H1 (cell line): ENCODE measurements at regions not wholly inside any gene's neighbourhood (a gene's known extent, or its start where the extent isn't known, plus 50 kb on each side); places are given as distances from the start of the nearest gene placed in this dataset.

Source experiments
- CHD7 ChIP-seq: fragments of 300-600 bp; sonication (generic); IDR thresholded peaks from 2 replicates; pipeline ENCODE4 v1.7.1; 2012; ENCODE audit warnings: low read length, moderate library complexity, mild to moderate bottlenecking, inconsistent platforms; ENCODE audit not compliant: insufficient replicate concordance
- EP300 ChIP-seq, 2 experiments: IDR thresholded peaks; 1 replicate in 1 of 2; 2 replicates in 1 of 2; pipeline ENCODE4 v1.6.1; 2011 to 2012; ENCODE audit warnings: low read depth in 2 of 2, low read length in 2 of 2, mild to moderate bottlenecking in 2 of 2, borderline replicate concordance in 1 of 2, inconsistent platforms in 1 of 2, moderate library complexity in 1 of 2
- NANOG ChIP-seq: IDR thresholded peaks from 2 replicates; pipeline ENCODE4 v1.6.1; 2011; ENCODE audit warnings: low read length, low read depth, mild to moderate bottlenecking, inconsistent platforms; ENCODE audit not compliant: insufficient read depth, poor library complexity, severe bottlenecking
- POLR2AphosphoS5 ChIP-seq: IDR thresholded peaks from 2 replicates; pipeline ENCODE4 v1.6.1; 2011; ENCODE audit warnings: low read depth, low read length
- RBBP5 ChIP-seq: IDR thresholded peaks from 2 replicates; pipeline ENCODE4 v1.7.1; 2012; ENCODE audit warnings: low read depth, mild to moderate bottlenecking, inconsistent platforms, low read length, moderate library complexity, borderline replicate concordance
- SIN3A ChIP-seq, 2 experiments: IDR thresholded peaks in 1 of 2; conservative IDR thresholded peaks in 1 of 2; 2 replicates each; pipeline ENCODE4 v1.6.1; 2011 to 2012; ENCODE audit warnings: low read length in 2 of 2, improper control_type of control experiment in 1 of 2, low read depth in 1 of 2, mild to moderate bottlenecking in 1 of 2
- TF ChIP-seq, protein P1 (sequence below): IDR thresholded peaks from 2 replicates; pipeline ENCODE4 v1.6.1; 2011; ENCODE audit warnings: low read depth, mild to moderate bottlenecking, low read length; ENCODE audit not compliant: insufficient read depth

DNA sequence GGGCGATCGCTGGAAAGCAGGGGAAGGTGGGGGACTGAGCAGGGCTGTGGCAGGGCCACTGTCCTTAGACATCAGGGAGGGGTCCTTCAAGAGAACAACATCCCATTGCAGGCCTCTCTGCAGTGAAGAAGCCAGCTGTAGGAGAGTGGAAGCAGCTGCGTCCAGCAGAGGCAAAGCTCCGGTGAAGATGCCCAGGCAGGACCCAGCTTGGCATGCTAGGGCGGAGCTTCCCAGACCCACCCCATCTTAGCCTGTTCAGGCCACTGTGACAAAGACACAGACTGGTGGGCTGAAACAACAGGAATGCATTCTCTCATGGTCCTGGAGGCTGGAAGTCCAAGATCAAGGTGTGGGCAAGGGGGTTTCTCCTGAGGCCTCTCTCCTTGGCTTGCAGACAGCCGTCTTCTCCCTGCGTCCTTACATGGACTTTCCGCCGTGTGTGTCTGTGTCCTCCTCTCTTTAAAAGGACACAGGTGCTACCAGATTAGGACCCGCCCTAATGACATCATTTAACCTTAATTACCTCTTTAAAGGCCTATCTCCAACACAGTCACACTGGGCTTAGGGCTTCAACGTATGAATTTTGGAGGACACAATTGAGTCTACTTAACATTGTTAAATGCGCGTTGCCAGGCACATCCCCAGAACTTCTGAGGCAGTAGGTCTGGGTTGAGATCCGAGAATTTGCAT is 178.1 kb upstream of the GRB10 start (continued):
- TF ChIP-seq SIN3A (conservative IDR thresholded peaks at IDR 0.05 in 1 of 2, IDR thresholded peaks at IDR 0.05 in 1 of 2; ENCODE audit: low read depth in 1 of 2, low read length in 2 of 2) (no peak), NANOG (no peak), CHD7 (no peak), EP300 (IDR thresholded peaks at IDR 0.05; ENCODE audit: borderline replicate concordance in 1 of 2, low read depth in 2 of 2, low read length in 2 of 2) (no peak), RBBP5 (no peak), POLR2AphosphoS5 (no peak)
- TF ChIP-seq, protein P1, sequence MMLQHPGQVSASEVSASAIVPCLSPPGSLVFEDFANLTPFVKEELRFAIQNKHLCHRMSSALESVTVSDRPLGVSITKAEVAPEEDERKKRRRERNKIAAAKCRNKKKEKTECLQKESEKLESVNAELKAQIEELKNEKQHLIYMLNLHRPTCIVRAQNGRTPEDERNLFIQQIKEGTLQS: no peak
